Hippocampal formation (tissue), 2 donors: ENCODE measurements at regions not wholly inside any gene's neighbourhood (a gene's known extent, or its start where the extent isn't known, plus 50 kb on each side); places are given as distances from the start of the nearest gene placed in this dataset.
A peak's percentile ranks its signal among the peaks of the same experiment; 100 is the strongest.

ENCODE experiments used
- DNase-seq, 2 donors: peaks; one replicate each; lab custom pipeline; 2025; lab: John Stamatoyannopoulos, UW

DNA sequence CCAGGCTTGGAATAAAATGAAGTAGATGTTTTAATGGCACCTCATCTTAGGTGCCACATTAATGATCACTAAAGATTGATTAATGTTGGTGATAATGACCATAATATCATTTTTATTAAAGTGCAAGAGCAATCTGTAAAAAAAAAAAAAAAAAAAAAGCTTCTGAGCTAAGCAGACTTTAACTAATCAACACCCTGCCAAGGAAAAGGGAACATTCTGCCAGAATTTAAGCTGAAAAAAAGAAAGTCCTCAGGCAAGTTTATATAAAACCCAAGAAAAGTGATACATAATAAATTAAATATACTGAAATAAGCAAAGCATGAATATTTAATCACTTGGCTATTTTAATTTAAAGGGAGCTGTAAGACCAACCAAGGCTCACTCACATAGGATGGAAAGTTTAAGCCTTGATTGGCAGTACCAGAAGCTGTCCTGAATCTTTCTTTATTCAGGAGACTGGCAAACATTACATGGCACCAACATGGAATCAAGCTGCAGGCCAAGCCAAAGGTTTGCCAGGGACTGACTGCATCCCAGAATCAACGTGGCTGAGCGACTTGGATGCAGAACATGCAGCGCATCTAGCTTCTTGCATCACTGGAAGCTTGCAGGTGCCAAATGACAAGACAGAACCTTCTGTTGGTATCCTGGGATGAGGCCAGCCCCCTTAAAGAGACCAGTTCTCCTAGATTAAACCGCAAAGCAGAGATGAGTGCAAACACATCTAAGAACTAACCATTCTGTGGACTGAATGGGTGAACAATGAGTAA lies 413.6 kb downstream of the ENC1 start:
- DNase-seq = no peak

GRCh38 chr5:74225587-74225986 lies 414.9 kb downstream of the ENC1 start:
- DNase-seq = no peak

GRCh38 chr5:74224331-74224730 lies 416.2 kb downstream of the ENC1 start:
- no peak for DNase-seq

DNA sequence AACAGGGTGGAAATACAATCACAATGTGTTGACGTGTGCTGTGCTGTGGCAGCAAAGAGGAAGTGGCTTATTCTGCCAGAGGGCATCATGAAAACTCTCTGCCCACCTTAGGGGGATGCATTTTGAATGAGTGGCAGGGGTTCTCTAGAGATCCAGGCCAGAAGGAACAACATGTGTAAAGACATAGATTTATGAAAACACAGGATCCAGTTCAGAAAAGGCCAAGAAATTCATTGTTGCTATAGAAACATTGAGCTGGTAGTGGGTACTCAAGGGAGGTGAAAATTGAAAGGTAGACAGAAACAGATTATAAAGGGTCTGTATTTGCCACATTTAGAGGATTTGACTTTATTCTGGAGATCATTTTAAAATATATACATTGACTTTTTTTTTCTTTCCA lies 417.7 kb downstream of the ENC1 start:
- DNase-seq = no peak

DNA sequence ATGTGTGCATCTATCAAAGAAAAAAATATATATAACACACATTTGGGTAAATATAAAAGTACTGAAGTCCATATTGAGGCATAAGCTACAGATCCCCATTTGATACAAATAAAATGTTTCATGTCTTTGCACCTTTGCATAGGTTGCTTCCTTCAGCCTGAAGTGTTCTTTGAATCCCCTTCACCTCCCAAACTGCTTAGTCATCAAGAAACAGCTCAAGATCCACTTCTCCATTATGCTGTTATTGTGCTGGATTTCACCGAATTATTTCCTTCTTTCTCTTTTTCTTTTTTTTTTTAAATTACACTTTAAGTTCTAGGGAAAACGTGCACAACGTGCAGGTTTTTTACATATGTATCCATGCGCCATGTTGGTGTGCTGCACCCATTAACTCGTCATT lies 419.1 kb downstream of the ENC1 start:
- DNase-seq = no peak

GRCh38 chr5:74216012-74216411 lies 424.5 kb downstream of the ENC1 start:
- no peak for DNase-seq

GRCh38 chr5:74212336-74212735 lies 428.2 kb downstream of the ENC1 start:
- no peak for DNase-seq

DNA sequence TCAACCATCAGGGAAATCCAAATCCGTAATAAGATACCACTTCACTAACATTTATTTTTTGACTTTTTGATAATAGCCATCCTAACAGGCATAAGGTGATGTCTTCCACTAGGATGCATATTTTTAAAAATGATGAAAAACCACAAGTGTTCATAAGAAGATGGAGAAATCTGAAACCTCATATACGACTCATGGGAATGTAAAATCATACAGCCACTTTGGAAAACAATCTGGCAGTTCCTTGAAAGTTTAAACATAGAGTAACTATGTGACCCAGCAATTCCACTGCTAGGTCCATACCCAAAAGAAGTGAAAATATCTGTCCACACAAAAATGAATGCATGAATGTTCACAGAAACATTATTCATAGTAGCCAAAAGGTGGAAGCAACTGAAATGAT lies 431.0 kb downstream of the ENC1 start:
- no peak for DNase-seq

DNA sequence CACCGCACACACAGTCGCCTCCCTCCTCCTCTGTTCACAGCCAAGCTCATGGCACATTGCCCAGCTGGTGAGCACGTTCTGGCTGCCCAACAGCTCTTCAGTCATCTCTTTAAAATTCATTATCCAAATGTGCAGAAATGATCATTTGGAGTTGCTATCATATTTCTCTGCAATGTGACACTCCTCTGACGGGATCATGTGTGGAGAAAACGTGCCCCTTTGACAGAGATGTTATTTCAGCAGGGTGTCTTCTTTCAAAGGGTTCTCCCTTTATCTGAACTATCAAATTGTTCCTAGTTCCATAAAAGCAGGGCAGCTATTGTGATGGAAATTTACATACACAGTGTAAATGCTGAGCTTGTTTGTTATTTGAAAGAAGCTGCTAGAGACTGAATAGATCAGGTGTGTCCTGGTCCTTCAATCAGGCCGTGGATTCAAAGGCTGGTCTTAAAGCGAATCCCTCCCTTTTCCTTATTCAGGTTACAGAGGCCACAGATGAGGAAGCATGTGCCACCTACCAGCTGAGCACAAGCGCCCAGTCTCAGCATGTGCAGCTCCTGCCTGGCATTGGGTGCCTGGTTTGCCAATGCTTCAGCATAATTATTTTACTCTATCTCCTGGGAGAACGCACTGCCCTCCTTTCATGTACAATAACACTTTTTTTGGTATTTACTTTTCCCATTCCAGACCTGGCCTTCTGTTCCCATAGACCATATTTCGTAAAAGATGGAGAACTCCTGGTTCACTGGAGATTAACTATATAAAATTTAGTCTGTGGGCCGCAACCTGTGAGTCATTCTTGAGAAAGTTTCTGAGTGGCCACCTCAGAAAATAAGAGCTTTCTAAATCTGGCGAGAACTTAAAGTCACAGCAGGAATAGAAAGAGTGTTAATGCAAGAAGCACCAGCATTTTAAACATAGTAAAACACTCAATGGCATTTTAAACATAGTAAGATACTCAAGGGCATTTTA lies 433.7 kb downstream of the ENC1 start:
- DNase-seq = peak; percentile 55 to 57

GRCh38 chr5:74205767-74206578 lies 434.6 kb downstream of the ENC1 start:
- no peak for DNase-seq

DNA sequence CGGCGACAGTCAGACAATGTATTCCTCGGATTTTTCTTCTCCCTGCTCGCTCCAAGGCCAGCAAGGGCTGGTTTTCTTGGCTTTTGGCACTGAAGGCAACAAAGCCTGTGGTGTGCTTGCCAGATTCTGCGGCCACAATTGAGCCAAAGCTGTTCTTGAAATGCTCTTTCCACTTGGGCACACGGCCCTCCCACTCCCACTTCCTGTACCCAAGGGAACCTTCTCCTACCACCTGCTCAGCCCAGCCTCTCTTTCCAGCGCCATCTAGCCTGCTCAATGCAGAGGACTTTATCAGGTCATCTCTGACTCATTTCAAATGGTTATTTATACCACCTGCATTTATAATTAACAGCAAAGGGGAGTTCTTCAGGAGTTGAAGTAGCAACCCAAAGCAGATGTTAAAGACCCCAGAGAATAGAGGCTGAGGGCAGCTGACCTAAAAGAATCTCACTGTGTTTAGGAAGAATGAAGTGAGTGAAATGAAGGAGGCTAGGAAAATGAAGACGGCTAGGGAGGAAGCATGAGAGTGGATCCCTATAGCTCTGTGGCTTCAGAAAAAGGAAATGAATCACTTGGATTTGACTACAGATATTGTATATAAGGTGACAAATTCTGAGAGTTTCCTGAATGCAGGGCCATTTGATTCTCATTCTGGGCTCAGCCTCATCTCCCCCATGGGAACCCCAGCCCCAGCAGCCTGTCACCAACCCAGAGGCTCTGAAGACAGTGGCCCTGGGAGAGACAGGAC lies 439.0 kb downstream of the ENC1 start:
- no peak for DNase-seq

DNA sequence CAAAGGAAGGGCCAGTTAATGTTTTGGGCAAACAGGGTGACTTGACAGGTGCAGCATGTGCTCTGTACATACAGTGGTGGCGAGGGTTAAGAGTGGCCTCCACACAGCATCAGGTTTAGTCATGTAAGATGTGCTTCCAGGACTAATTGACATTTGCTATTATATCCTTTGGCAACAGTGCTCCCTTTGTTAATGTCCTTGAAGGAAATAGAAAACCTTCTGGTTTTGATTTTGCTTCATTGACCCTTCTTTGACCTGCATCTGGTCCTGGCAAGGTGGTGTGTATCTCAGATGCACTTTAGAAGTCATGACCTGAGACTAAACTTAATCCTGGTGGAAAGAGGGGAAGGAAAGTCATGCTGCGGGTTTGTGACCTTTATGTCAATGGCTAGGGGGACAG lies 440.0 kb downstream of the ENC1 start:
- DNase-seq = no peak

- no peak for DNase-seq
Observed at GRCh38 chr5:74199436-74200210, 440.9 kb downstream of the ENC1 start.

GRCh38 chr5:74199005-74199404 lies 441.5 kb downstream of the ENC1 start:
- no peak for DNase-seq

DNA sequence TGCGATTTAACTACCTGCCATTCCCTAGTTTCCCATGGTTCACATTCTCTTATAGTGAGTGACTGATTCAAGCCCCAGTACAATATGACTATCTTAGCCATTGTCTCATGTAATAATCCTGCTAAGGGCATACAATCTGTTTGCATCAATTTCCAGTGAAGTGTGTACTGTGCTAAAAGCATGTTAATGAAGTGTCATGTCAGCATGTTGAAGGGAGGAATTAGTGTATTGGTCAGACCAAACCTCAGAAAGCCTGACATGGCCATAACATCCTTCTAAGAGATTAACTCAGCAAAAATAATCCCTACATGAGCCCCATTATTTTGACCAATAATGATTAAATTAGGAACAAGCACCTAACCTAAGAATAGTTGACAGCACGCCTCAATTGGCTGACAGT lies 442.4 kb downstream of the ENC1 start:
- no peak for DNase-seq

DNA sequence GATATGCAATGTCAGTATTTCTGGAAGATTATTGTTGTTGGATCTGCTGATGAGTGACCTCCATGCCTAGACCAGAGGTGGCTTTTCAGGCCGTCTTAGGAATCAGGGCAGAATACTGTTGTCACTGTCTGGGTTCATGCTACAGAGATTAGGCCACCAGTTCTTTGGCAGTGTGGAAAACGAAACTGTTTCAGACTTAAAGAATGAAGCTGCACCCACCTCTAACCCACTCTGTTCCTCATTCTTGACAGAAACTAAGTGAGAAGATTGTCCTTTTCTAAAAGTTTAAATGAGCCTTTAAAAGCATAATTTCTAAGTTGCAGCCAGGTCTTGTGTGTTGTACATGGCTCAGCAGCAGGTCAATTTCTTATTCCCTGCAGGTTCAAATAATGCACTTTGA lies 444.3 kb downstream of the ENC1 start:
- no peak for DNase-seq

DNA sequence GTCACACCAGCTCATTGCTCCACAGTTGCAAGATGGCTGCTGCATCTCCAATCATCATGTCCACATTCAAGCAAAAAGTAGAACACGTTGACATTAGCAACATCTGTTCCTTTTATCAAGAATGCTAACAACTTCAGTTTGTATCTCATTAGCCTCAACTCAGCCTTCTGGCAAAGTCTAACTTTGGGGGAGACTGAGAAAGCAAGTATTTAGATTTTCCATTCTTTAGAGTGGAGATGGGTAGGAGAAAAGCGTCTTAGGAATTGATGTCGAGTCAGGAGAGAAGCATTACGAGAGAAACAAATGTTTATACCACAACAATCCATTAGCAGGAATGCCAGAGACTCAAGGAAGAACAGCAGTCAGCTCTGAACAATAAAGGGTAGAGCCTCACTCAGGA lies 446.3 kb downstream of the ENC1 start:
- no peak for DNase-seq

DNA sequence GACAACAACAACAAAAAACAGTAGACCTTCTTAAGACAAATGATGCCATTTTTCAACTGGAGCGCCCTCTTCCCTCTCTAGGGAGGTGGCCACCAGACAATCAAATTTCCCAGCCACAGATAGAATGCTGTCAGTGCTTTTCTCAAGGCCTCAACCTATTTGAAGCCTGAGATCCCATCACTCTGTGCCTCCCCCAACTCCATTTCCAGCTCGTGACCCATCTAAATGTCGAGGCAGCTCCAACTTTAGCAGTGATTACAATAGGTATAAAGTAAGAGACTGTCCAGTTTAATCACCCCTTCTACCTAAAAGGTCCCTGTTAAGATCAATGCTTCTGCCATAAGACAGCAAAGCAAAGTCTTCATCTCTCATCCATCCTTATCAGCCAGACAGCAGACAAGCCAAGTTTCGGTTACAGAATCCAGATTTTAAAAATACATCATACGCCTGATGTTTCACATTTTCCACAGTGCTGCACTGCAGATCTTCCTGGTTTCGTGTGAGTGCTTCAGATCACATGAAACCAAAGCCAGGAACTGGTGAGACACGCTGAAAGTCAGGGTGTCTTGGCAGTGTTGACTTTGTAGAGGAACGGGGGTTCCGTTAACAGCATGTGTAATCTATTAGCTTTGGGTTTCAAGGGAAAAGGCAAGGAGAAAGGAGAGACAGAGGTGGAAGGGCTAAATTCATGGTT lies 447.8 kb downstream of the ENC1 start:
- DNase-seq = no peak

- DNase-seq = no peak
Observed at GRCh38 chr5:74188351-74189105, 452.0 kb downstream of the ENC1 start.
